ENCODE measurements at regions not wholly inside any gene's neighbourhood (a gene's known extent, or its start where the extent isn't known, plus 50 kb on each side); places are given as distances from the start of the nearest gene placed in this dataset.

- DNase-seq (no peak), ATAC-seq (no peak)
- peaks cover 2% of the 10 kb centered on the region for H3K36me3 Mint-ChIP-seq (ENCODE audit: low read depth)
- POLR2A ChIA-PET = no interaction called here
- H3K9me3 Mint-ChIP-seq = peaks cover 1% of the 10 kb centered on the region
- TF ChIP-seq CTCF (IDR thresholded peaks at IDR 0.05) = no peak
- H3K27ac Mint-ChIP-seq = no peak overlapping the region
- peaks cover 2% of the 10 kb centered on the region for H3K27me3 Mint-ChIP-seq
- intact Hi-C loops (cut with micrococcal nuclease) = no loop called here
- CTCF ChIA-PET = no interaction called here
- no peaks in the 10 kb centered on the region for H3K4me1 Mint-ChIP-seq (ENCODE audit: low read depth)
- no peak overlapping the region for H3K4me3 Mint-ChIP-seq
Measured at GRCh38 chr15:35309886-35310285, 224.8 kb upstream of the NANOGP8 start.

GRCh38 chr15:35308802-35309201, 223.7 kb upstream of the NANOGP8 start:
- DNase-seq (no peak), ATAC-seq (no peak)
- no peak overlapping the region for H3K4me3 Mint-ChIP-seq
- intact Hi-C loops (cut with micrococcal nuclease) = no loop called here
- H3K27ac Mint-ChIP-seq = no peak overlapping the region
- CTCF ChIA-PET = no interaction called here
- H3K36me3 Mint-ChIP-seq (ENCODE audit: low read depth) = no peaks in the 10 kb centered on the region
- no peaks in the 10 kb centered on the region for H3K4me1 Mint-ChIP-seq (ENCODE audit: low read depth)
- H3K27me3 Mint-ChIP-seq = no peaks in the 10 kb centered on the region
- no peaks in the 10 kb centered on the region for H3K9me3 Mint-ChIP-seq
- POLR2A ChIA-PET = no interaction called here
- no peak for TF ChIP-seq CTCF (IDR thresholded peaks at IDR 0.05)

- Mint-ChIP-seq H3K4me1 (ENCODE audit: low read depth) (no peaks in the 10 kb centered on the region), H3K4me3 (no peak overlapping the region), H3K9me3 (no peaks in the 10 kb centered on the region), H3K27ac (no peak overlapping the region), H3K36me3 (ENCODE audit: low read depth) (no peaks in the 10 kb centered on the region), H3K27me3 (no peaks in the 10 kb centered on the region)
- POLR2A ChIA-PET = no interaction called here
- no peak for DNase-seq
- no peak for ATAC-seq
- CTCF ChIA-PET = interaction anchor here (1.8 kb wide), 1 partner anchor 19 kb away, joined by 5 read pairs; no protein-coding TSS in a partner anchor
- intact Hi-C loops (cut with micrococcal nuclease) = no loop called here
- no peak for TF ChIP-seq CTCF (IDR thresholded peaks at IDR 0.05)
Measured at GRCh38 chr15:35307676-35308075, 222.6 kb upstream of the NANOGP8 start.

GRCh38 chr15:35307026-35307425, 221.9 kb upstream of the NANOGP8 start:
- H3K4me3 Mint-ChIP-seq = no peak overlapping the region
- H3K9me3 Mint-ChIP-seq = no peaks in the 10 kb centered on the region
- H3K4me1 Mint-ChIP-seq (ENCODE audit: low read depth) = no peaks in the 10 kb centered on the region
- POLR2A ChIA-PET = no interaction called here
- H3K36me3 Mint-ChIP-seq (ENCODE audit: low read depth) = no peaks in the 10 kb centered on the region
- TF ChIP-seq CTCF (IDR thresholded peaks at IDR 0.05) = no peak
- no peaks in the 10 kb centered on the region for H3K27me3 Mint-ChIP-seq
- CTCF ChIA-PET = interaction anchor here (1.8 kb wide), 1 partner anchor 18 kb away, joined by 5 read pairs; no protein-coding TSS in a partner anchor
- DNase-seq (no peak), ATAC-seq (no peak)
- no peak overlapping the region for H3K27ac Mint-ChIP-seq
- intact Hi-C loops (cut with micrococcal nuclease) = no loop called here

- Mint-ChIP-seq H3K4me1 (ENCODE audit: low read depth) (no peaks in the 10 kb centered on the region), H3K27ac (no peak overlapping the region), H3K4me3 (no peak overlapping the region), H3K27me3 (no peaks in the 10 kb centered on the region), H3K9me3 (no peaks in the 10 kb centered on the region), H3K36me3 (ENCODE audit: low read depth) (no peaks in the 10 kb centered on the region)
- ATAC-seq = no peak
- POLR2A ChIA-PET = interaction anchor here (1.0 kb wide), 1 partner anchor 128 kb away, joined by 3 read pairs; no protein-coding TSS in a partner anchor
- TF ChIP-seq CTCF (IDR thresholded peaks at IDR 0.05) = no peak
- no peak for DNase-seq
- intact Hi-C loops (cut with micrococcal nuclease) = no loop called here
- CTCF ChIA-PET = interaction anchor here (1.0 to 1.8 kb wide), 2 partner anchors 17 to 138 kb away, joined by 3 to 5 read pairs; no protein-coding TSS in a partner anchor
Measured at GRCh38 chr15:35306361-35306981, 221.4 kb upstream of the NANOGP8 start.

Measured in activated CD8-positive, alpha-beta T cell treated with anti-CD3 and anti-CD28 coated beads for 36 hours (primary cell).